H1 (cell line): ENCODE measurements at regions not wholly inside any gene's neighbourhood (a gene's known extent, or its start where the extent isn't known, plus 50 kb on each side); places are given as distances from the start of the nearest gene placed in this dataset.

Experiments
- ATF3 ChIP-seq: IDR thresholded peaks from 2 replicates; pipeline ENCODE4 v1.6.1; 2011; ENCODE audit warnings: low read depth, mild to moderate bottlenecking, low read length; ENCODE audit not compliant: insufficient read depth
- TEAD4 ChIP-seq: IDR thresholded peaks from 2 replicates; pipeline ENCODE4 v1.6.1; 2012; ENCODE audit warnings: low read depth, low read length, inconsistent platforms, mixed read lengths

- no peak for TF ChIP-seq ATF3
- no peak for TF ChIP-seq TEAD4
Observed at GRCh38 chr1:208302699-208303238, 58.6 kb upstream of the PLXNA2 start (continued).
